ENCODE measurements at regions not wholly inside any gene's neighbourhood (a gene's known extent, or its start where the extent isn't known, plus 50 kb on each side); places are given as distances from the start of the nearest gene placed in this dataset.

DNA sequence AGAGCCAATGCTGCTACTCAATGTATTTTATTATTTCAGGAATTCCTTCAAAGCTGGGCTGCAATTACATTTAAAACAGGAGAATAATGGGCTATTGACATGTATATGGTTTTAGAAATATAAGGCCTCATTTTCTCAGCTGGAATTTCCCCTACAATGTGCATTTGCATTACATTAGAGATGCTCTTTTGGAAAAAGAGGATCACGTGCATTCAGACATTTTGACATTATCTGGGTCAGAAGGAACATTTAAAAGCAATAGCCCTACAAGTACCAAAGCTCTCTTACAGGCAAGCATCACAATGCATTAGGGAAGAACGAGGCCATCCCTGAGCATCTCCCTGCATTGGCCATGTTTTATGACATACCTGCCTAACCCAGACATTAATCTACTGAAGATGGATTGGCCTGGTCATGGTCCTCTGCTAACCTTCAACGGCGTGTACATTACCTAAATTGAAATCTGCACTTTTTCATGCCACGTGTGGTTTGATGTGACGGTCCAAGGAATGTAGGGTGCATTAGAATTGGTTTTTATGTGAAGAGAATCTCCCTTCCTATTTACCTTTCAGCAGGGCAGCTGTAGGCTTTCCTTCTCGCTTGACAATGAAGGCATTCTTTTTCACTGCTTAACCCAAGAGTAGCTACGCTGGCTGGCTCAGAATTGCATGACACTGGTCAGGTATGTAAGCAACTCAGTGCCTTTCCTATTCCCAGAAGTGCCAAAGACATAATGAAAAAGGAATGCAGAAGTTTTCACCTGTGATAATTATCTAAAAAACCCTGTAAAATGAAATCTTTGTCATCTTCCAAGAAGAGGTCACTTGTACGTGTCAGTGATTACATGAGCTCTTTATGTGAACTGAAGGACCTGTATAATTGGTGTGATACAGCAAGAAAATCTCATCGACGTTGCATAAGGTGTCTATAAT, 212.3 kb upstream of the MPDZ start:
- no peaks in the 10 kb centered on the region for H3K27me3 ChIP-seq (ENCODE audit: control insufficient read depth, insufficient read depth, low read length)
- DNase-seq (peak in 1 of 5 donors; percentile 22), FAIRE-seq (no peak)
- no peaks in the 10 kb centered on the region for H3K9me3 ChIP-seq (ENCODE audit: control insufficient read depth in 2 of 3, insufficient read depth in 1 of 3, low read length in 3 of 3)
- intact Hi-C loops (cut with DNase I): no loop called here
- no peak overlapping the region for H3K4me3 ChIP-seq (ENCODE audit: low read length in 3 of 3)
- H3K4me1 ChIP-seq (ENCODE audit: control insufficient read depth in 2 of 3, insufficient read depth in 2 of 3, low read depth in 1 of 3, low read length in 3 of 3): no peaks in the 10 kb centered on the region
- no peaks in the 10 kb centered on the region for H3K36me3 ChIP-seq (ENCODE audit: control insufficient read depth in 2 of 3, insufficient read depth in 3 of 3, low read length in 3 of 3)
- H3K9ac ChIP-seq (ENCODE audit: low read length in 3 of 3): no peak overlapping the region
- no peak overlapping the region for H3K27ac ChIP-seq (ENCODE audit: low read depth in 2 of 2, low read length in 2 of 2)
- TF ChIP-seq, protein P1, sequence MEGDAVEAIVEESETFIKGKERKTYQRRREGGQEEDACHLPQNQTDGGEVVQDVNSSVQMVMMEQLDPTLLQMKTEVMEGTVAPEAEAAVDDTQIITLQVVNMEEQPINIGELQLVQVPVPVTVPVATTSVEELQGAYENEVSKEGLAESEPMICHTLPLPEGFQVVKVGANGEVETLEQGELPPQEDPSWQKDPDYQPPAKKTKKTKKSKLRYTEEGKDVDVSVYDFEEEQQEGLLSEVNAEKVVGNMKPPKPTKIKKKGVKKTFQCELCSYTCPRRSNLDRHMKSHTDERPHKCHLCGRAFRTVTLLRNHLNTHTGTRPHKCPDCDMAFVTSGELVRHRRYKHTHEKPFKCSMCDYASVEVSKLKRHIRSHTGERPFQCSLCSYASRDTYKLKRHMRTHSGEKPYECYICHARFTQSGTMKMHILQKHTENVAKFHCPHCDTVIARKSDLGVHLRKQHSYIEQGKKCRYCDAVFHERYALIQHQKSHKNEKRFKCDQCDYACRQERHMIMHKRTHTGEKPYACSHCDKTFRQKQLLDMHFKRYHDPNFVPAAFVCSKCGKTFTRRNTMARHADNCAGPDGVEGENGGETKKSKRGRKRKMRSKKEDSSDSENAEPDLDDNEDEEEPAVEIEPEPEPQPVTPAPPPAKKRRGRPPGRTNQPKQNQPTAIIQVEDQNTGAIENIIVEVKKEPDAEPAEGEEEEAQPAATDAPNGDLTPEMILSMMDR (IDR thresholded peaks at IDR 0.05; ENCODE audit: borderline replicate concordance, extremely low read depth, insufficient read depth): no peak

DNA sequence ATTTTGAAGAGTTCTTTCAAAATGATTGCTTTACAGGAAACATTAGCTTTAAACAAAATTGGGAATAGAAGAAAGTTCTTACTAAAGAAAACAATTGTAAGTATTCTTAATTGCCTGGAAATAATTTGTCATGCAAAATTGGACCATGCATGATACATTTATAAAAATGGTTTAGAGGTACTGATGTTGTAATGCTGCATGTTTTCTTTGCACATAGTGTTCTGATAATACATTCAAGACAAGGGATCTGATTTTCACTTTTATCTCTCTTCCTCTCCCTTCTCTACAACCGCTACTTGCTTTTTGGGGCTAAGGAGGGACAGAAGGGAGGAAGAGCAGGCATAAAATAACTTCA, 211.6 kb upstream of the MPDZ start:
- intact Hi-C loops (cut with DNase I): no loop called here
- FAIRE-seq: no peak
- no peaks in the 10 kb centered on the region for H3K36me3 ChIP-seq (ENCODE audit: control insufficient read depth in 2 of 3, insufficient read depth in 3 of 3, low read length in 3 of 3)
- no peaks in the 10 kb centered on the region for H3K9me3 ChIP-seq (ENCODE audit: control insufficient read depth in 2 of 3, insufficient read depth in 1 of 3, low read length in 3 of 3)
- no peak overlapping the region for H3K4me3 ChIP-seq (ENCODE audit: low read length in 3 of 3)
- H3K4me1 ChIP-seq (ENCODE audit: control insufficient read depth in 2 of 3, insufficient read depth in 2 of 3, low read depth in 1 of 3, low read length in 3 of 3): no peaks in the 10 kb centered on the region
- no peaks in the 10 kb centered on the region for H3K27me3 ChIP-seq (ENCODE audit: control insufficient read depth, insufficient read depth, low read length)
- H3K27ac ChIP-seq (ENCODE audit: low read depth in 2 of 2, low read length in 2 of 2): no peak overlapping the region
- DNase-seq: no peak
- no peak overlapping the region for H3K9ac ChIP-seq (ENCODE audit: low read length in 3 of 3)
- TF ChIP-seq, protein P1 (IDR thresholded peaks at IDR 0.05; ENCODE audit: borderline replicate concordance, extremely low read depth, insufficient read depth): no peak

DNA sequence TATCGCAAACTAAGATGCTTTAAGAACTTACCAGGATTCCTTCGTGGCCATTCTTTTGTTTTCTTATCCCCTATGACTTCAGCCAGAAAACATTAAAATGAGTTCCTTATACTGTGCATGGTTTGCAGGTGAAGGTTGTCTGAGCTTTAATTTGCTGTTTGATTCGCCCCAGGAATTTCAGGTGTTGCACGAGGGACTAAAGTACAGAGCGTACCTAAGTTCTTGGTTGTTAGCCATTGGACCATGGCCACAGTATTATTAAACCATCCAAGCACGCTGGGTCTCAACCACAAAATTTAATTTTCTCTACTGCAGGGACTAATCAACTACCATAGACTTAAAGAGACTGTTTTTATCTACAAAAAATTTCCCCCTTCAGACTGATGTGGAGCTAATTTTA, 208.4 kb upstream of the MPDZ start:
- no peak for FAIRE-seq
- H3K27me3 ChIP-seq (ENCODE audit: control insufficient read depth, insufficient read depth, low read length): no peaks in the 10 kb centered on the region
- intact Hi-C loops (cut with DNase I): no loop called here
- TF ChIP-seq, protein P1 (IDR thresholded peaks at IDR 0.05; ENCODE audit: borderline replicate concordance, extremely low read depth, insufficient read depth): no peak
- no peak overlapping the region for H3K27ac ChIP-seq (ENCODE audit: low read depth in 2 of 2, low read length in 2 of 2)
- H3K4me3 ChIP-seq (ENCODE audit: low read length in 3 of 3): no peak overlapping the region
- H3K36me3 ChIP-seq (ENCODE audit: control insufficient read depth in 2 of 3, insufficient read depth in 3 of 3, low read length in 3 of 3): no peaks in the 10 kb centered on the region
- no peak overlapping the region for H3K9ac ChIP-seq (ENCODE audit: low read length in 3 of 3)
- H3K4me1 ChIP-seq (ENCODE audit: control insufficient read depth in 2 of 3, insufficient read depth in 2 of 3, low read depth in 1 of 3, low read length in 3 of 3): no peaks in the 10 kb centered on the region
- no peaks in the 10 kb centered on the region for H3K9me3 ChIP-seq (ENCODE audit: control insufficient read depth in 2 of 3, insufficient read depth in 1 of 3, low read length in 3 of 3)
- DNase-seq: peak in 2 of 5 donors; percentile 42 to 54

Data from kidney (tissue), 13 donors.